ENCODE measurements at regions not wholly inside any gene's neighbourhood (a gene's known extent, or its start where the extent isn't known, plus 50 kb on each side); places are given as distances from the start of the nearest gene placed in this dataset.

DNA sequence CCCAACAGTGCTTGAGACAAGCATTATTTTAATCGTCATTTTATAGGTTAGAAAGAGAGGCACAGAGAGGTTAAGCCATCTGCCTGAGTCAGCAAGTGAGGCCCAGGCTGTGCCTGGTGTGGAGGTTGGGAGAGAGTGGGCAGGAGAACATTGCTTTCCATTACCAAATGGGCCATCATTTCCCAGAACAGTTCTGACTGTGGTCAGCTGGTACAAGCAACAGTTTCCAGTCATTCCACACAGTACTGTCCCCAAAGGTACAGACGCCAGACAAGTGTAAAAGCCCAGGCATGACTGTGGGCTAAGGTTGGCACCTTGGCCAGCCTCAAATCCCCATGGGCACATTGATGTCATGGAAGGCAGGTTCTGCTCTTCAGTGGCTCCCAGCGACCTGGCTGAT lies 98.2 kb upstream of the LCLAT1 start:
- no peak overlapping the region for H3K9ac ChIP-seq (ENCODE audit: low read length)
- no peak overlapping the region for H3K27ac ChIP-seq (ENCODE audit: low read length)
- H3F3A ChIP-seq (ENCODE audit: insufficient read depth, low read length, poor library complexity, severe bottlenecking) = no peaks in the 10 kb centered on the region
- no peaks in the 10 kb centered on the region for H3K9me2 ChIP-seq (ENCODE audit: insufficient read depth, low read length)
- no peaks in the 10 kb centered on the region for H3K9me3 ChIP-seq (ENCODE audit: low read length)
- no peak overlapping the region for H3K4me2 ChIP-seq (ENCODE audit: low read length)
- H3K36me3 ChIP-seq (ENCODE audit: insufficient read depth, low read length) = no peaks in the 10 kb centered on the region
- no peak overlapping the region for H3K4me3 ChIP-seq (ENCODE audit: low read length)
- H4K20me1 ChIP-seq (ENCODE audit: insufficient read depth) = no peaks in the 10 kb centered on the region
- TF ChIP-seq, protein P1, sequence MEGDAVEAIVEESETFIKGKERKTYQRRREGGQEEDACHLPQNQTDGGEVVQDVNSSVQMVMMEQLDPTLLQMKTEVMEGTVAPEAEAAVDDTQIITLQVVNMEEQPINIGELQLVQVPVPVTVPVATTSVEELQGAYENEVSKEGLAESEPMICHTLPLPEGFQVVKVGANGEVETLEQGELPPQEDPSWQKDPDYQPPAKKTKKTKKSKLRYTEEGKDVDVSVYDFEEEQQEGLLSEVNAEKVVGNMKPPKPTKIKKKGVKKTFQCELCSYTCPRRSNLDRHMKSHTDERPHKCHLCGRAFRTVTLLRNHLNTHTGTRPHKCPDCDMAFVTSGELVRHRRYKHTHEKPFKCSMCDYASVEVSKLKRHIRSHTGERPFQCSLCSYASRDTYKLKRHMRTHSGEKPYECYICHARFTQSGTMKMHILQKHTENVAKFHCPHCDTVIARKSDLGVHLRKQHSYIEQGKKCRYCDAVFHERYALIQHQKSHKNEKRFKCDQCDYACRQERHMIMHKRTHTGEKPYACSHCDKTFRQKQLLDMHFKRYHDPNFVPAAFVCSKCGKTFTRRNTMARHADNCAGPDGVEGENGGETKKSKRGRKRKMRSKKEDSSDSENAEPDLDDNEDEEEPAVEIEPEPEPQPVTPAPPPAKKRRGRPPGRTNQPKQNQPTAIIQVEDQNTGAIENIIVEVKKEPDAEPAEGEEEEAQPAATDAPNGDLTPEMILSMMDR (IDR thresholded peaks at IDR 0.05; ENCODE audit: poor library complexity, severe bottlenecking) = no peak
- TF ChIP-seq TAF1 (IDR thresholded peaks at IDR 0.05; ENCODE audit: low read depth) = no peak
- H3K79me2 ChIP-seq (replicated peaks; ENCODE audit: insufficient read depth, low read length) = no peaks in the 10 kb centered on the region
- H3K27me3 ChIP-seq (ENCODE audit: insufficient read depth, low read depth, low read length) = no peaks in the 10 kb centered on the region
- H2AFZ ChIP-seq (ENCODE audit: low read depth, low read length) = no peak overlapping the region

DNA sequence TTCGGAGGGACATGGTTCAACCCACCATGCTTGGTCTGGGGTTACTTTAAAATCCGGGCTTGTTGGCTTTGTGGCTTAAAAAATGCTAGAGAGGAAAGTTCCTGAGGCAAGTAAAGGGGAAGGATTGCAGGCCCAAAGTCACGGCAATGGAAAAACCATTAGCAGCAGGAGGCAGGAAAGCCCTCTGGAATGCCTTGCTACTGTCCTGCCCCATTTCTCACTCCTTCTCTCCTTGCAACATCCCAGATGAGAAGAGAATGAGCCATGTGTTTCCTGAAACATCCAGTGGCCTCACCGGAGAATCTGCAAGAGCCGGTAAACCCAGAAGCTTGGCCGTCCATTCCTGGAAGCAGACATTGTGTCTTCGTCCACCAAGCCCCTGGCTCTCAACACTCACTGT lies 97.4 kb upstream of the LCLAT1 start:
- no peaks in the 10 kb centered on the region for H3K36me3 ChIP-seq (ENCODE audit: insufficient read depth, low read length)
- H3K9ac ChIP-seq (ENCODE audit: low read length) = no peak overlapping the region
- H4K20me1 ChIP-seq (ENCODE audit: insufficient read depth) = no peaks in the 10 kb centered on the region
- no peak overlapping the region for H3K4me3 ChIP-seq (ENCODE audit: low read length)
- H3K9me2 ChIP-seq (ENCODE audit: insufficient read depth, low read length) = no peaks in the 10 kb centered on the region
- no peaks in the 10 kb centered on the region for H3F3A ChIP-seq (ENCODE audit: insufficient read depth, low read length, poor library complexity, severe bottlenecking)
- H3K79me2 ChIP-seq (replicated peaks; ENCODE audit: insufficient read depth, low read length) = no peaks in the 10 kb centered on the region
- no peaks in the 10 kb centered on the region for H3K9me3 ChIP-seq (ENCODE audit: low read length)
- no peak overlapping the region for H2AFZ ChIP-seq (ENCODE audit: low read depth, low read length)
- H3K27me3 ChIP-seq (ENCODE audit: insufficient read depth, low read depth, low read length) = no peaks in the 10 kb centered on the region
- H3K4me2 ChIP-seq (ENCODE audit: low read length) = no peak overlapping the region
- TF ChIP-seq, protein P1 (IDR thresholded peaks at IDR 0.05; ENCODE audit: poor library complexity, severe bottlenecking) = no peak
- TF ChIP-seq TAF1 (IDR thresholded peaks at IDR 0.05; ENCODE audit: low read depth) = no peak
- no peak for TF ChIP-seq MXI1 (conservative IDR thresholded peaks at IDR 0.05; ENCODE audit: poor library complexity, severe bottlenecking)
- TF ChIP-seq POLR2AphosphoS5 (IDR thresholded peaks at IDR 0.05) = no peak
- TF ChIP-seq EP300 (conservative IDR thresholded peaks at IDR 0.05; ENCODE audit: poor library complexity, severe bottlenecking) = no peak
- TF ChIP-seq EZH2 (IDR thresholded peaks at IDR 0.05; ENCODE audit: borderline replicate concordance, insufficient read depth, low read length, poor library complexity, severe bottlenecking) = no peak
- H3K27ac ChIP-seq (ENCODE audit: low read length) = no peak overlapping the region

DNA sequence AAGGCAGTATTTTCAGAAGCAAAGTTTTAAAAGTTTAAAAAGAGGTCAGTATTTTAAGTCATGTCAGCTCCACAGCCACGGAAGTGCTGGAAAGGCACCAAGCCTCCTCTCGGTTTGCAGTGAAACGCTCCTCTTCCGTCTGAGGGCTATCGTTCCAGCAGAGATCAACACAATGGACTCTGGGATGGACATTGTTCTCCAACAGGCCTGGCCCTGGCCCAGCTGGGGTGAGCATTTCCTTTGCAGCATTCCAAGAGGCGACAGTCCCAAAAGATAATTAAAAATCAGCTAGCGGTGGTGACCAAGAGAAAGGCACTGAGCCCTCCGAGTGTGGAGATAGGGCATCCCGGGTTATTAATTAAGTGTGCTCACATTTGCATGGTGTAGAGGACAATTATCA lies 95.9 kb upstream of the LCLAT1 start:
- Histone ChIP-seq H3K4me2 (ENCODE audit: low read length) (no peak overlapping the region), H3K79me2 (replicated peaks; ENCODE audit: insufficient read depth, low read length) (no peaks in the 10 kb centered on the region), H3K9me3 (ENCODE audit: low read length) (no peaks in the 10 kb centered on the region), H3K36me3 (ENCODE audit: insufficient read depth, low read length) (no peaks in the 10 kb centered on the region), H3F3A (ENCODE audit: insufficient read depth, low read length, poor library complexity, severe bottlenecking) (no peaks in the 10 kb centered on the region), H2AFZ (ENCODE audit: low read depth, low read length) (no peak overlapping the region), H4K20me1 (ENCODE audit: insufficient read depth) (no peaks in the 10 kb centered on the region), H3K9ac (ENCODE audit: low read length) (no peak overlapping the region), H3K27ac (ENCODE audit: low read length) (no peak overlapping the region), H3K27me3 (ENCODE audit: insufficient read depth, low read depth, low read length) (no peaks in the 10 kb centered on the region), H3K9me2 (ENCODE audit: insufficient read depth, low read length) (no peaks in the 10 kb centered on the region), H3K4me3 (ENCODE audit: low read length) (no peak overlapping the region)
- TF ChIP-seq SMC3 (conservative IDR thresholded peaks at IDR 0.05; ENCODE audit: poor library complexity) (no peak), MXI1 (conservative IDR thresholded peaks at IDR 0.05; ENCODE audit: poor library complexity, severe bottlenecking) (no peak), EZH2 (IDR thresholded peaks at IDR 0.05; ENCODE audit: borderline replicate concordance, insufficient read depth, low read length, poor library complexity, severe bottlenecking) (no peak), TAF1 (IDR thresholded peaks at IDR 0.05; ENCODE audit: low read depth) (no peak), EP300 (conservative IDR thresholded peaks at IDR 0.05; ENCODE audit: poor library complexity, severe bottlenecking) (no peak), RAD21 (conservative IDR thresholded peaks at IDR 0.05) (no peak), POLR2AphosphoS5 (IDR thresholded peaks at IDR 0.05) (no peak)
- TF ChIP-seq, protein P1 (IDR thresholded peaks at IDR 0.05; ENCODE audit: poor library complexity, severe bottlenecking) = no peak
- TF ChIP-seq, protein P2, sequence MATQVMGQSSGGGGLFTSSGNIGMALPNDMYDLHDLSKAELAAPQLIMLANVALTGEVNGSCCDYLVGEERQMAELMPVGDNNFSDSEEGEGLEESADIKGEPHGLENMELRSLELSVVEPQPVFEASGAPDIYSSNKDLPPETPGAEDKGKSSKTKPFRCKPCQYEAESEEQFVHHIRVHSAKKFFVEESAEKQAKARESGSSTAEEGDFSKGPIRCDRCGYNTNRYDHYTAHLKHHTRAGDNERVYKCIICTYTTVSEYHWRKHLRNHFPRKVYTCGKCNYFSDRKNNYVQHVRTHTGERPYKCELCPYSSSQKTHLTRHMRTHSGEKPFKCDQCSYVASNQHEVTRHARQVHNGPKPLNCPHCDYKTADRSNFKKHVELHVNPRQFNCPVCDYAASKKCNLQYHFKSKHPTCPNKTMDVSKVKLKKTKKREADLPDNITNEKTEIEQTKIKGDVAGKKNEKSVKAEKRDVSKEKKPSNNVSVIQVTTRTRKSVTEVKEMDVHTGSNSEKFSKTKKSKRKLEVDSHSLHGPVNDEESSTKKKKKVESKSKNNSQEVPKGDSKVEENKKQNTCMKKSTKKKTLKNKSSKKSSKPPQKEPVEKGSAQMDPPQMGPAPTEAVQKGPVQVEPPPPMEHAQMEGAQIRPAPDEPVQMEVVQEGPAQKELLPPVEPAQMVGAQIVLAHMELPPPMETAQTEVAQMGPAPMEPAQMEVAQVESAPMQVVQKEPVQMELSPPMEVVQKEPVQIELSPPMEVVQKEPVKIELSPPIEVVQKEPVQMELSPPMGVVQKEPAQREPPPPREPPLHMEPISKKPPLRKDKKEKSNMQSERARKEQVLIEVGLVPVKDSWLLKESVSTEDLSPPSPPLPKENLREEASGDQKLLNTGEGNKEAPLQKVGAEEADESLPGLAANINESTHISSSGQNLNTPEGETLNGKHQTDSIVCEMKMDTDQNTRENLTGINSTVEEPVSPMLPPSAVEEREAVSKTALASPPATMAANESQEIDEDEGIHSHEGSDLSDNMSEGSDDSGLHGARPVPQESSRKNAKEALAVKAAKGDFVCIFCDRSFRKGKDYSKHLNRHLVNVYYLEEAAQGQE (IDR thresholded peaks at IDR 0.05; ENCODE audit: borderline replicate concordance) = no peak
